ENCODE measurements at regions not wholly inside any gene's neighbourhood (a gene's known extent, or its start where the extent isn't known, plus 50 kb on each side); places are given as distances from the start of the nearest gene placed in this dataset.

DNA sequence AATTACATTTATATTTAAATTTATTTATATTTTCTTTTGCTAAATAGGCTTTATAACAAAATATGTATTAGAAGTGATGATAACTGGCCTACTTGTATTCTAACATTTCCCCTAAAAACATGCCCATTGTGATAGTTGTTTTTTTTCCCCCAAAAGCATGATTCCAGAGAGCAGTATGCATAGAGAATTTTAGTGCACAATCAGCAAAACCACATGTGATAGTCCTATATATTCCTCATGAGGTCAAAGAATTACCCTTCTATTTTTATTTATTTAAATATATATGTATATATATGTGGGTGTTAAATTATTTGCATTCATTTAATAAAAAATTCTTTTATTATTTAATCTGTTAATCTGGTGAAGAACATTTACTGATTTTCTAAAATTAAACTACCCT is 78.2 kb upstream of the TLL1 start:
- TF ChIP-seq, protein P1, sequence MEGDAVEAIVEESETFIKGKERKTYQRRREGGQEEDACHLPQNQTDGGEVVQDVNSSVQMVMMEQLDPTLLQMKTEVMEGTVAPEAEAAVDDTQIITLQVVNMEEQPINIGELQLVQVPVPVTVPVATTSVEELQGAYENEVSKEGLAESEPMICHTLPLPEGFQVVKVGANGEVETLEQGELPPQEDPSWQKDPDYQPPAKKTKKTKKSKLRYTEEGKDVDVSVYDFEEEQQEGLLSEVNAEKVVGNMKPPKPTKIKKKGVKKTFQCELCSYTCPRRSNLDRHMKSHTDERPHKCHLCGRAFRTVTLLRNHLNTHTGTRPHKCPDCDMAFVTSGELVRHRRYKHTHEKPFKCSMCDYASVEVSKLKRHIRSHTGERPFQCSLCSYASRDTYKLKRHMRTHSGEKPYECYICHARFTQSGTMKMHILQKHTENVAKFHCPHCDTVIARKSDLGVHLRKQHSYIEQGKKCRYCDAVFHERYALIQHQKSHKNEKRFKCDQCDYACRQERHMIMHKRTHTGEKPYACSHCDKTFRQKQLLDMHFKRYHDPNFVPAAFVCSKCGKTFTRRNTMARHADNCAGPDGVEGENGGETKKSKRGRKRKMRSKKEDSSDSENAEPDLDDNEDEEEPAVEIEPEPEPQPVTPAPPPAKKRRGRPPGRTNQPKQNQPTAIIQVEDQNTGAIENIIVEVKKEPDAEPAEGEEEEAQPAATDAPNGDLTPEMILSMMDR (IDR thresholded peaks at IDR 0.05; ENCODE audit: insufficient read depth, low read depth, low read length): no peak
- H3K4me3 ChIP-seq (ENCODE audit: low read depth, low read length): no peak overlapping the region

DNA sequence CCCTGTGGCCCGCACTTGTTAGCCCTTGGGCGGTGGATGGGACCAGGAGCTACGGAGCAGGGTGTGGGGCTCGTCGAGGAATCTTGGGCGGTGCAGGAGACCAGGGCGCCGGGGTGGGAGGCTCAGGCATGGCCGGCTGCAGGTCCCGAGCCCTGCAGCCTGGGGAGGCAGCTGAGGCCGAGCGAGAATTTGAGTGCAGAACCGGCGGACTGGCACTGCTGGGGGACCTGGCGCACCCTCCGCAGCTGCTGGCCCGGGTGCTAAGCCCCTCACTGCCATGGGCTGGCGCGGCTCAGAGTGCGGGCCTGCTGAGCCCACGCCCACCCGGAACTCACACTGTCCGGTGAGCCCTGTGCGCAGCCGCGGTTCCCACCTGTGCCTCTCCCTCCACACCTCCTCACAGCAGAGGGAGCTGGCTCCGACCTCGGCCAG is 73.6 kb upstream of the TLL1 start:
- TF ChIP-seq, protein P1 (IDR thresholded peaks at IDR 0.05; ENCODE audit: insufficient read depth, low read depth, low read length): no peak
- no peak for DNase-seq (ENCODE audit: low read depth)

More for the DNA sequence above, 78.2 kb upstream of the TLL1 start:
- no peak for DNase-seq (ENCODE audit: low read depth)

DNA sequence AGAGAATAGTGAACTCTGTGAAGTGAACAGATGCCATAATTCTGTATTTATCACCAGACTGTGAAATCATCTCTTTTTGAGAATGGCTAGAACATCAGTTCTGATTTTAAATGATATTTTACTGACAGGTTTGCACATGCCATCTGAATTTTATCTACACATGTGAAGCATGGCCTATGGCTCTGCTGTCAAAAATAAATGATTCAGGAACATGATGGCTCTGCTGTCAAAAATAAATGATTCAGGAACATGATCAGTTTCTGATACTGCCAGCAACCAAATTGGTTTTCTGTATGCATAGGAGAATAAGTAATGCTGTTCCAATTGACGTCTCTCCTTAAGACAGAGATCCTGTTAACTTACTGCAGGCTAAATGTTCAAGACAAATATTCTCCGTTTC is 70.6 kb upstream of the TLL1 start:
- DNase-seq (ENCODE audit: low read depth): no peak
- TF ChIP-seq, protein P1 (IDR thresholded peaks at IDR 0.05; ENCODE audit: insufficient read depth, low read depth, low read length): no peak

More for the DNA sequence above, 73.6 kb upstream of the TLL1 start:
- H3K4me3 ChIP-seq (ENCODE audit: low read depth, low read length): no peak overlapping the region

DNA sequence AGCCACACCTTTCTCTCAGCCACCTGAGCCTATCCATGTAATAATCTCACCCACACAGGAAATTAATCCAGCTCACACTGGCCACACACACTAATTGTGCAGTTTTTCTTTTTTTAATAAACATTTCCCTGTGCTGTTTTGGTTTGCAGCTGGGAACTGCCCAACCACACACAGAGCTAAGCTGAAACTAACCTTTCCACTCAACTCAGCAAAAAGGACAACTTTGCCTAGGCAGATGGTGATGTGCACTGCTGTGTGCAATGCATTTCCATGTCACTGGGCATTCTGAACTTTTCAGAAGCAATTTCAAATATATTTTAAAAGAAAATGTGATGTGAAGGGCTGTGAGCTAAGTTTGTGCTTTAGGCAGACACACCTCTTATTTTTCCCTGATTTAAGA is 70.0 kb upstream of the TLL1 start:
- TF ChIP-seq, protein P1 (IDR thresholded peaks at IDR 0.05; ENCODE audit: insufficient read depth, low read depth, low read length): no peak
- DNase-seq (ENCODE audit: low read depth): no peak
- no peak overlapping the region for H3K4me3 ChIP-seq (ENCODE audit: low read depth, low read length)

More for the DNA sequence above, 70.6 kb upstream of the TLL1 start:
- H3K4me3 ChIP-seq (ENCODE audit: low read depth, low read length): no peak overlapping the region

DNA sequence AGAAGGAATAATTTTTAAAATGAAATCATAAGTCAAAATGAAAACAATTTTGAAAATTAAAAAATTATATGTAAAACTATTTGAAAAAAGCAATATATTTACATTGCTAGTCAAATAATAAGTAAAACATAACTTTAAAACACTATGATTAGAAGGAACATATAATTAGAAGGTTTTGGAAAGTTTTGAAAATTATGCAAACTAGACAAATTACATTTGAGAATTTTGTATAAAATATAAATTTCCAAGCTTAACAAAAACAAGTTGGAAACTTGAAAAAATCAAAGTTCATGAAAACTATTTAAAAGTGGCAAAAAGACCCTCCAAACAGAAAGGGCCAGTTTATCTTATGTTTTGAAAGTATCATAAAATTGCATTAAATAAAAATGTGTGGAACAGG is 67.6 kb upstream of the TLL1 start:
- no peak for DNase-seq (ENCODE audit: low read depth)
- H3K4me3 ChIP-seq (ENCODE audit: low read depth, low read length): no peak overlapping the region
- TF ChIP-seq, protein P1 (IDR thresholded peaks at IDR 0.05; ENCODE audit: insufficient read depth, low read depth, low read length): no peak

DNA sequence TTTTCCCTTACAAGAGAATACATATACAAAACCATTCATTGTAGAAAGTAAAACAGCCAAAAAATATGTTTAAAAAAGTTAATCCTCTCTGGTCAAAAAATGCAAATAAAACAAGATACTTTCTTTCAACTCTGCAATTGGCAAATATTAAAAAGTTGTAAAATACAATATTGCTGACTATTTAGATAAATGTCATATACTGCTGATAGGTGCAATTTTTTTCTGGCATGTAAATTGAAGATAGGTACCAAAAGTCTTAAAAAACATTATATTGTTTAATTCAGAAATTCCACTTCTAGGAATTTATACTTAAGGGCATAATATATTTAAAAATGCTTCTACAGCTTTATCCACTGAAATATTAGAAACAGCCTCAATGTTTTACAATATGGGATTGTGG is 66.4 kb upstream of the TLL1 start:
- TF ChIP-seq, protein P1 (IDR thresholded peaks at IDR 0.05; ENCODE audit: insufficient read depth, low read depth, low read length): no peak
- H3K4me3 ChIP-seq (ENCODE audit: low read depth, low read length): no peak overlapping the region
- DNase-seq (ENCODE audit: low read depth): no peak

DNA sequence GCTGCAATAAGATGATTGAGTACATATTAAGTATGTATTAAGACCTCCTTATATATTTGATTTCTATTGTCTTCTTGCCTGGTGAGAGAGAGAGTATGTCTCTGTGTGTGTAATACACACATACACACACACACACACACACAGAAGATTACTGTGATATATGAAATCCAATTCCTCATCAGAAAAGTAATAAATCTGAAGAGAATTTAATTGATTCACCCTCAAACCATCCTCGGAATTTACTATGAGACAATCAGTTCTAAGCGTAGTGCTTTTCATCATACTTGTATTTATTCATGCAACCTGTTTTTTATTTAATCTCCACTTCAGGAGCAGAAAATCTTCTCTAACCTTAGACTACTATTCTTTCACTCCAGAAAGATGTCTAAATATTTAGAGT is 62.3 kb upstream of the TLL1 start:
- no peak overlapping the region for H3K4me3 ChIP-seq (ENCODE audit: low read depth, low read length)
- DNase-seq (ENCODE audit: low read depth): no peak
- TF ChIP-seq, protein P1 (IDR thresholded peaks at IDR 0.05; ENCODE audit: insufficient read depth, low read depth, low read length): no peak

Measured in fibroblast of villous mesenchyme (primary cell).